ENCODE measurements at regions not wholly inside any gene's neighbourhood (a gene's known extent, or its start where the extent isn't known, plus 50 kb on each side); places are given as distances from the start of the nearest gene placed in this dataset.

DNA sequence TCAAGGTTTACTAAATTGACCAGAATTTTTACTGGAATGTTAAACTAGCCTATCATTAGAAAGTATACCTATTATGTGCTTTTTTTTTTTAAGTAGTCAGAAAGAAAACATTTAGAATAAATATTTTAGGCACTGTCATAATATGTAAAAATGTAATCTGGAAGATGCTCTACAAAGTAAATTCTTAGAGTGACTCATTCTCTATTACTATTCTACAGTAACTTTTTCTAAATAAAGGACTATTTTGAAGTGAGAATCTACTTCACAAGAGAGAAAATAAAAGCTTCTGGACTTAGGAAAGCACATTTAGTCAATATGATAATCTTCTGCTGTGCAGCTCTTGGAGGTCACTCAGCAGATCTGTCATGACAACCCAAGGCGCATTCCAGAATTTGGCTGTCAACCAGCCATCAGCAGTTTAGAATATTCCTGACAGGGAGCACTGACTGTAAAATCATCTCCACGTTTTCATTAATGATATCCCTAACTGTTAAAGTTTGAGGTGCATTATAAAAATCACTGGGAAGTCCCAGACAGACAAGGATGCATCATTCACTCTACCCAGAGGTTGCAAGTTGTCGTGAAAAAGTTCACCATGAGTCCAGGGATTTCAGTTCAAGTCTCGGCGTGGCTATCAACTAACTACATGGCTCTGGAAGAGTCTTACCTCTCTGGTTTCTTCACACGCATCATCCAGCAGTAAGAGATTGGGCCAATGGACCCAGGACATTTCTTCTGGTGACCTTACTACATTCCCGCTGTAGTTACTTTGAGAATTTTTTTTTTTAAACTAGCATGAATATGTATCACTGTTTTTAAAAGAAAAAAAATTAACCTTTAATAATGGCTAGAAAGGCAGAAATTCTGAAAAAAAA, 374.9 kb downstream of the GJA1 start:
- intact Hi-C loops (cut with DNase I), result no loop called here
- no peak overlapping the region for H3K4me3 ChIP-seq

DNA sequence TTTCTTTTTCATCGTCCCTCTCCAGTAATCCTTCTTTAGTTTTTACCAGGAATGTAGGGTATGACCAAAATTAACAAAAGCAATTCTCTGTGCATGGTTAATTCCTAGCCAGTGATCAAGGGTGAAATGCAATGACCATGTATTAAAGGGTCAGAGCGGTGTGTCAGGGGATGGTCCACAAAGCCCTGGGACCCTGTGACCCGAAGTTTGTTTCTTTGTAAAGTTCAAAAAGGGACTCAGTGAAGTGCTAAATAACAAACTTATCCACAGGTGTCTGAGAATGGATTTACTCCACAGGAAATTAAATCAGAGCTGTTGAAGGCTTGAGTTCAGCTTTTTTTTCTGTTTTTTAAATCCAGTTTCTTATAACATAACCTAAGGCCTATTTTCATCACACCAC, 375.7 kb downstream of the GJA1 start:
- Histone ChIP-seq H3K4me1 (no peaks in the 10 kb centered on the region), H3K4me3 (no peak overlapping the region), H3K27ac (no peak overlapping the region), H3K9me3 (no peaks in the 10 kb centered on the region), H3K36me3 (no peaks in the 10 kb centered on the region), H3K27me3 (no peaks in the 10 kb centered on the region)
- intact Hi-C loops (cut with DNase I), result no loop called here
- TF ChIP-seq POLR2A (IDR thresholded peaks at IDR 0.05), result no peak
- no peak for TF ChIP-seq POLR2AphosphoS5 (IDR thresholded peaks at IDR 0.05; ENCODE audit: insufficient read depth in 1 of 2, low read depth in 1 of 2)
- TF ChIP-seq, protein P1, sequence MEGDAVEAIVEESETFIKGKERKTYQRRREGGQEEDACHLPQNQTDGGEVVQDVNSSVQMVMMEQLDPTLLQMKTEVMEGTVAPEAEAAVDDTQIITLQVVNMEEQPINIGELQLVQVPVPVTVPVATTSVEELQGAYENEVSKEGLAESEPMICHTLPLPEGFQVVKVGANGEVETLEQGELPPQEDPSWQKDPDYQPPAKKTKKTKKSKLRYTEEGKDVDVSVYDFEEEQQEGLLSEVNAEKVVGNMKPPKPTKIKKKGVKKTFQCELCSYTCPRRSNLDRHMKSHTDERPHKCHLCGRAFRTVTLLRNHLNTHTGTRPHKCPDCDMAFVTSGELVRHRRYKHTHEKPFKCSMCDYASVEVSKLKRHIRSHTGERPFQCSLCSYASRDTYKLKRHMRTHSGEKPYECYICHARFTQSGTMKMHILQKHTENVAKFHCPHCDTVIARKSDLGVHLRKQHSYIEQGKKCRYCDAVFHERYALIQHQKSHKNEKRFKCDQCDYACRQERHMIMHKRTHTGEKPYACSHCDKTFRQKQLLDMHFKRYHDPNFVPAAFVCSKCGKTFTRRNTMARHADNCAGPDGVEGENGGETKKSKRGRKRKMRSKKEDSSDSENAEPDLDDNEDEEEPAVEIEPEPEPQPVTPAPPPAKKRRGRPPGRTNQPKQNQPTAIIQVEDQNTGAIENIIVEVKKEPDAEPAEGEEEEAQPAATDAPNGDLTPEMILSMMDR (IDR thresholded peaks at IDR 0.05), result no peak
- DNase-seq (ENCODE audit: extremely low spot score in 2 of 2), result no peak

More for the DNA sequence above, 374.9 kb downstream of the GJA1 start:
- Histone ChIP-seq H3K27me3 (no peaks in the 10 kb centered on the region), H3K4me1 (no peaks in the 10 kb centered on the region), H3K27ac (no peak overlapping the region), H3K9me3 (no peaks in the 10 kb centered on the region), H3K36me3 (no peaks in the 10 kb centered on the region)
- DNase-seq (ENCODE audit: extremely low spot score in 2 of 2), result no peak
- TF ChIP-seq POLR2A (IDR thresholded peaks at IDR 0.05) (no peak), POLR2AphosphoS5 (IDR thresholded peaks at IDR 0.05; ENCODE audit: insufficient read depth in 1 of 2, low read depth in 1 of 2) (no peak)
- TF ChIP-seq, protein P1 (IDR thresholded peaks at IDR 0.05), result no peak

DNA sequence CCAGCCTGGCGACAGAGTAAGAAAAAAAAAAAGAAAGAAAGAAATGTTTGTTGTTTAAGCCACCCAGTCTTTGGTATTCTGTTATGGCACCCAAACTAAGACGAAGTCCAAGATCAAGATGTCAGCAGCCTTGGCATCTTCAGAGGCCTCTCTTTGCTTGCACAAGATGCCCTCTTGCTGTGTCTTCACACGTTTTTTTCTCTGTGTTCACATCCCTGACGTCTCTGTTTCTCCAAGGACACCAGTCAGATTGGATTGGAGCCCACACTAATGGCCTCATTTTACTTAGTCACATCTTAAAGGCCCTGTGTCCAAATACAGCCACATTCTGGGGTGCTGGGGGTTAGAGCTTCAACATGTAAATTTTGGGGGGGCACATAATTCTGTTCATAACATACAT, 380.9 kb downstream of the GJA1 start:
- intact Hi-C loops (cut with DNase I), result no loop called here
- Histone ChIP-seq H3K4me1 (peaks cover 10% of the 10 kb centered on the region), H3K27me3 (no peaks in the 10 kb centered on the region), H3K27ac (no peak overlapping the region), H3K4me3 (no peak overlapping the region), H3K9me3 (no peaks in the 10 kb centered on the region), H3K36me3 (peaks cover 0 to 5% of the 10 kb centered on the region in 2 donors)
- DNase-seq (ENCODE audit: extremely low spot score in 2 of 2), result no peak
- TF ChIP-seq POLR2A (IDR thresholded peaks at IDR 0.05), result no peak
- TF ChIP-seq POLR2AphosphoS5 (IDR thresholded peaks at IDR 0.05; ENCODE audit: insufficient read depth in 1 of 2, low read depth in 1 of 2), result no peak
- TF ChIP-seq, protein P1 (IDR thresholded peaks at IDR 0.05), result no peak

DNA sequence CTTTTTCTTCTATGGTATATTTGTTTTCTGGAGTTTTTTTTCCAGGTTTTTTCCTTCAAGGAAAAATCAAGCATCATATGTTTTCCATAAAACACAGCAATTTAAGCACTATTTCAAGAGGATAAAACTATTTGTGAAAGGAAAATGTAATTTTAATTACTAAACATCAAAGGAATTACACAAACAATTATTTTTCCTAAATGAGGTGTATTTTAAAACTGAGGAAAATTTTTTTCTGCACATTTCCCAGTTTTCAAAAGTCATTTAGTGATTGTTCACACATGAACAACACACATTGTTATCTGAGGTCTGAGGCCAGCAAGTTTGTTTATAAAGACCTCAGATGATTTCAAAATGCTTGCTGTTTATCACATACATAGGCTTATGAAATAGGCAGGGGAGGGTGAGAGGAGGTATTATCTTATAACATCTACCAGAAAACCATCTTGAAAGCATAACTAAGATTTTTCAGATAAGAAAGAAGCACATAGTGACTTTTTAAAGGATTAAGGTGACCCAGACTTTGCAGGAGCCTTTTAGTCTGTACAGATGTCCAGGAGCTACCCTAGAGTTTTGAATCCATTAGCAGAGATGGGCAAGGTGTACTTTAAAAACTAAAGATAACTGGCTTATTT, 381.6 kb downstream of the GJA1 start:
- TF ChIP-seq POLR2AphosphoS5 (IDR thresholded peaks at IDR 0.05; ENCODE audit: insufficient read depth in 1 of 2, low read depth in 1 of 2) (no peak), POLR2A (IDR thresholded peaks at IDR 0.05) (no peak)
- TF ChIP-seq, protein P1 (IDR thresholded peaks at IDR 0.05), result no peak
- Histone ChIP-seq H3K36me3 (peaks cover 0 to 5% of the 10 kb centered on the region in 2 donors), H3K27ac (peak overlapping the region; percentile 13), H3K27me3 (no peaks in the 10 kb centered on the region), H3K4me1 (peaks cover 10% of the 10 kb centered on the region), H3K4me3 (no peak overlapping the region), H3K9me3 (no peaks in the 10 kb centered on the region)
- intact Hi-C loops (cut with DNase I), result no loop called here
- no peak for DNase-seq (ENCODE audit: extremely low spot score in 2 of 2)

DNA sequence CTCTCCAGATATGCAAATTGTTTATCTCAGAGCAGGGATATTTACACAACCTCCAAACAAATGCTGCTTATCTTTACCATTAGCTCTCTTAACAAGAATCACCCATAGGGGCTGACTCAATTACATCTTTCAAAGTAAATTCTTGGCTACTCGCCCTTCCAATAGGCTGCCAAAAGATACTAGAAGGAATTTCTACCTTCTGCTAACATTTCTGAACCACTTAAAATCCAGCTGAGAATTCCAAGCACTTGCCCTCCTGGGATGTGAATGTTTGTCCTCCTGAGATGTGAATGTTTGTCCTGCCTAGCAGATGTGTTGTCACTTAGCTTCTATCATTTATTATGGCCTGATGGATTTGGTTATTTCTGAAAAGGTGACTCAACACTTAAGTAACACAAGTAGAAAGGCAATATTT, 388.0 kb downstream of the GJA1 start:
- Histone ChIP-seq H3K4me1 (no peaks in the 10 kb centered on the region), H3K36me3 (peaks cover 0 to 5% of the 10 kb centered on the region in 2 donors), H3K27ac (no peak overlapping the region), H3K9me3 (no peaks in the 10 kb centered on the region), H3K4me3 (no peak overlapping the region), H3K27me3 (no peaks in the 10 kb centered on the region)
- TF ChIP-seq, protein P1 (IDR thresholded peaks at IDR 0.05), result no peak
- TF ChIP-seq POLR2AphosphoS5 (IDR thresholded peaks at IDR 0.05; ENCODE audit: insufficient read depth in 1 of 2, low read depth in 1 of 2), result no peak
- TF ChIP-seq POLR2A (IDR thresholded peaks at IDR 0.05), result no peak
- DNase-seq (ENCODE audit: extremely low spot score in 2 of 2), result no peak
- intact Hi-C loops (cut with DNase I), result no loop called here

Measured in vagina (tissue), 2 donors.